ENCODE measurements at regions not wholly inside any gene's neighbourhood (a gene's known extent, or its start where the extent isn't known, plus 50 kb on each side); places are given as distances from the start of the nearest gene placed in this dataset.

GRCh38 chr12:127745469-127746212 is 521.3 kb upstream of the TMEM132C start:
- CTCF ChIA-PET: interaction anchor here (0.6 kb wide), 1 partner anchor 243 kb away, joined by 3 read pairs; no protein-coding TSS in a partner anchor

GRCh38 chr12:127749416-127749815 is 517.6 kb upstream of the TMEM132C start:
- no peak for TF ChIP-seq CTCF (conservative IDR thresholded peaks at IDR 0.05; ENCODE audit: low read depth)
- ChIA-PET CTCF (no interaction called here), POLR2A (ENCODE audit: low non-redundant PET) (no interaction called here)
- DNase-seq (ENCODE audit: low spot score): no peak
- no peak overlapping the region for H3K27ac ChIP-seq

More at GRCh38 chr12:127745469-127746212, 521.3 kb upstream of the TMEM132C start:
- TF ChIP-seq CTCF (conservative IDR thresholded peaks at IDR 0.05; ENCODE audit: low read depth): no peak
- DNase-seq (ENCODE audit: low spot score): no peak
- POLR2A ChIA-PET (ENCODE audit: low non-redundant PET): no interaction called here
- H3K27ac ChIP-seq: no peak overlapping the region

- no peak overlapping the region for H3K27ac ChIP-seq
- CTCF ChIA-PET: no interaction called here
- POLR2A ChIA-PET (ENCODE audit: low non-redundant PET): no interaction called here
- DNase-seq (ENCODE audit: low spot score): no peak
- TF ChIP-seq CTCF (conservative IDR thresholded peaks at IDR 0.05; ENCODE audit: low read depth): no peak
Measured at GRCh38 chr12:127750076-127750840, 516.7 kb upstream of the TMEM132C start.

- POLR2A ChIA-PET (ENCODE audit: low non-redundant PET): no interaction called here
- no peak for TF ChIP-seq CTCF (conservative IDR thresholded peaks at IDR 0.05; ENCODE audit: low read depth)
- no peak for DNase-seq (ENCODE audit: low spot score)
- CTCF ChIA-PET: no interaction called here
- H3K27ac ChIP-seq: no peak overlapping the region
Measured at GRCh38 chr12:127752802-127753201, 514.2 kb upstream of the TMEM132C start.

- no peak for DNase-seq (ENCODE audit: low spot score)
- no peak for TF ChIP-seq CTCF (conservative IDR thresholded peaks at IDR 0.05; ENCODE audit: low read depth)
- POLR2A ChIA-PET (ENCODE audit: low non-redundant PET): no interaction called here
Measured at GRCh38 chr12:127760357-127760756, 506.6 kb upstream of the TMEM132C start.

GRCh38 chr12:127760996-127761395 is 506.0 kb upstream of the TMEM132C start:
- ChIA-PET POLR2A (ENCODE audit: low non-redundant PET) (no interaction called here), CTCF (no interaction called here)

More at GRCh38 chr12:127760357-127760756, 506.6 kb upstream of the TMEM132C start:
- CTCF ChIA-PET: no interaction called here
- H3K27ac ChIP-seq: no peak overlapping the region

More at GRCh38 chr12:127760996-127761395, 506.0 kb upstream of the TMEM132C start:
- H3K27ac ChIP-seq: no peak overlapping the region
- DNase-seq (ENCODE audit: low spot score): no peak
- no peak for TF ChIP-seq CTCF (conservative IDR thresholded peaks at IDR 0.05; ENCODE audit: low read depth)

Measured in RWPE1 (cell line).